ENCODE measurements at regions not wholly inside any gene's neighbourhood (a gene's known extent, or its start where the extent isn't known, plus 50 kb on each side); places are given as distances from the start of the nearest gene placed in this dataset.
"Not testable (repeated sequence)": the region's sequence is repeated elsewhere in the genome, so short reads cannot be mapped to it uniquely, and the experiment has no call there.

DNA sequence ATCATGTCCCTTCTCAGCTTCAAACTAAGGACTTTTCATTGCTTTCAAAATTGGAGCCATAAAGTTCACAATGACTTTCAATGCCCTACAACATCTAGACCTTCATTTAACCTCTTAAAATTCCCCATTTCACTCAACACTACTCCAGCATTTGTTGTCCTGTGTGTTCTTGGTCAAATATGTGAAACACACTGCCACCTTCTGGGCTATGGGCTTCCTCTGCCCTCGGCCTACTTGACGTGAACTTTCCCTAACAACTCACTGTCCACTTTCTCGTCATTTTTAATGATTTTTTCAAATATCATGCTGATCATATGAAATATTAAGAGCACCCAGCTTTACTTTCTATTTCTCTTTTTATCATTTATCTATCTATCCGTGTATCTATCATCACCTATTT, 2018.4 kb downstream of the NCAM2 start:
- DNase-seq (ENCODE audit: low read depth in 2 of 2), result peak; percentile 9 to 60

DNA sequence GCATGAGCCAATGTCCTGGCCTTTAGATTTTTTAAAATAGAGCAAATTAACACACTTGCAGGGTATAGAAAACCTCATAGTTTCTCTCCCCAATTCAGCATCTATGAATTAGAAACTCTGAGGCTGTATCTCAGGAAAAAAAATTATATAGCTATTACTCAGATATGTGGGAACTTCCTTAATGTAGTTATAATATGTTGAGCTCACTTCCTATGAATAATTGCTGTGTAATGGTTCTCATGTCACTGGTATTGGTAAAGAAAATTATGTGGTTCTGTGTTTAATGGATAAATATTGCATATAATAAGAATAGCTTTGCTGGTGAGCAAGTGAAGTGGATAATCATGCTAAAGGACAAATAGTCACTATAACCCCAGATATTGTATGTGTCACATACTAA, 2019.8 kb downstream of the NCAM2 start:
- DNase-seq (ENCODE audit: low read depth in 2 of 2), result peak in 1 of 2 donors; percentile 9

DNA sequence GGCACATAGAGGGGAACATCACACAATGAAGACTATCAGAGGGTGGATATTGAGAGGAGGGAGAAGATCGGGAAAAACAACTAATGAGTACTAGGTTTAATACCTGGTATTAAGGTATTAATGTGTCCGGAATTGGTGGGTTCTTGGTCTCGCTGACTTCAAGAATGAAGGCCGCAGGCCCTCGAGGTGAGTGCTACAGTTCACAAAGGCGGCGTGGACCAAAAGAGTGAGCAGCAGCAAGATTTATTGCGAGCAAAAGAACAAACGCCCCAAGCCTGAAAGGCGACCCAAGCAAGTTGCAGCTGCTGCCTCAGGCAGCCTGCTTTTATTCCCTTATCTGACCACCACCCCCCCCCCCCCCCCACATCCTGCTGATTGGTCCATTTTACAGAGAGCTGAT, 2022.8 kb downstream of the NCAM2 start:
- DNase-seq (ENCODE audit: low read depth in 2 of 2), result no peak

DNA sequence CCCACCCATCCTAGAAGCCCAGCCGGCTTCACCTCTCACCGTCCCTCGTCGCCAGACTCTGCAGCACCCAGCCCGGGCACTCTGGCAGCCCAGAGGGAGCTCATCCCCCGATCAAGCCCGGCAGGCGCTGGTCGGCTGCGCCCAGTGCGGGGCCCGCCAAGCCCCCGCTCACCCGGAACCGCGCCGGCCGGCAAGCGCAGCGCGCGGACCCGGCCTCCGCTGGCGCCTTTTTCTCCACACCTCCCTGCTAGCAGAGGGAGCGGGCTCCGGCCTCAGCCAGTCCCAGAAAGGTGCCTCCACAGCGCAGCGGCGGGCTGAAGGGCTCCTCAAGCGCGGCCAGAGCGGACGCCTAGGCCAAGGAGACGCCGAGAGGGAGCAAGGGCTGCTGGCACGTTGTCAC, 2023.3 kb downstream of the NCAM2 start:
- DNase-seq (ENCODE audit: low read depth in 2 of 2), result no peak

DNA sequence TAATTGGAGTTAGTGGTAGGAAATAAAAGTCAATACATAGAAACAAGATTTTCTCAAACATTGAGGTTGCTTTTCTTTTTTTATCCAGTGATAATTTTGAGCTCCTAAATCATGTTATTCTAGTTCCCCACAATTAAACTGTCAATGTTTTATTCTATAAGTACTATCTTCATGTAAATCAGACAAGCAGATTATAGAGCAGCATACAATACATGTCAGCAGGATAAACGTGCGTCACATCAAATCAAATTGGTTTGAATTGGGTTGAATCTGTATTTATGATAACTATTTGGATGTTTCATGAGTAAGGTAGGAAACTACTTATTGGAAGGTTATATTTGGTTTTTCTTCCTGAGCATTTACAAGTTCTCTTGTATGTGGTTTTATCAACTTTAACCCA, 2028.7 kb downstream of the NCAM2 start:
- DNase-seq (ENCODE audit: low read depth in 2 of 2), result no peak

DNA sequence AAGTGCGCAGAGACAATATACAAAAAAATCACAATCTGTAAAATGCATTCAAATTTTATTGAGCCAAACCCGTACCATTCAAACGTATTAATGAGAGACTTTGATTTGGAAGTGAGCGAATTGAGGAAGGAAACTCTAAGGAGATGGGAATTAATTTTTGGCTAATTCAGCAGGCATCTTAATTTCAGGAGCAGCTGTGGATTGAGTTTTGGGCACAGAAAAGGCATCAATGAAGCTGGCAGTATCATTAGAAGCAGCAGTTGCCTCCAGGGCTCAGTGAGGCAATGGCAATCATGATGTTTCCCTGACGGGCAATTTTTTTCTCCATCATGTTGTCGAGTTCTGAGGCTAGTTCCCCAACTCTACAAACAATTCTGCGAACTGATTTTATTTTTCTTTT, 2041.6 kb downstream of the NCAM2 start:
- no peak for DNase-seq (ENCODE audit: low read depth in 2 of 2)

DNA sequence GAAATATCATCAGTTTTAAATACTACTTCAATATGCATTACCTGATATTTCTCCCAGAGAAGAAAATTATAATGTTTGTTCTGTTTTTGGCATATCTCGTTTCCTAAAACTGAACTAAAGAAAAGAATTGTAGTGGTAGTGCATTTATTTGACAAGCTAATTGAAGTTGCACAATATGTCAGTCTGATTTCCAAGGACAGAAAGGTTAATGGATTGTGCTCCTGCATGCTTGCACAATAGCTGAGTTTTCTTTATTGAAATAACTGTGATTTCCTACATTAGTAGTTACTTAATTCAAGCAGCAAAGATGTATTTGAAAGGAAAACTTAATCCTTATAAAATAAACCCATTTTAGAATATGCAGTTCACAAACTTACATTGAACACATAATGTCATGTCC, 2047.7 kb downstream of the NCAM2 start:
- no peak for DNase-seq (ENCODE audit: low read depth in 2 of 2)

DNA sequence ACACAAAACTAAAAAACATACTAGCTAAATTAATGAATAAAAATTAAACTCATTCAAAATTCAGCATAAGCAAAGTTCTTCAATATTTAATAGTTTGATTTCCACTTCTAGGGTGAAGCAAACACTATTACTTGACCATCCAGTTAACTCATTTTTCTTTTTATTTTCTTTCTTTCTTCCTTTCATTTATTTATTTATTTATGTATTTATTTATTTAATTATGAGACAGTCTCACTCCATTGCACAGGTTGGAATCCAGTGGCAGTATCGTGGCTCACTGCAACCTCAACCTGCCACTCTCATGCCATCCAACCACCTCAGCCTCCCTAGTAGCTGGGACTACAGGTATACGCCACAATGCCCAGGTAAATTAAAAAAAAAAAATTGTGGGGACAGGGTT, 2069.5 kb downstream of the NCAM2 start:
- DNase-seq (ENCODE audit: low read depth in 2 of 2), result no peak

DNA sequence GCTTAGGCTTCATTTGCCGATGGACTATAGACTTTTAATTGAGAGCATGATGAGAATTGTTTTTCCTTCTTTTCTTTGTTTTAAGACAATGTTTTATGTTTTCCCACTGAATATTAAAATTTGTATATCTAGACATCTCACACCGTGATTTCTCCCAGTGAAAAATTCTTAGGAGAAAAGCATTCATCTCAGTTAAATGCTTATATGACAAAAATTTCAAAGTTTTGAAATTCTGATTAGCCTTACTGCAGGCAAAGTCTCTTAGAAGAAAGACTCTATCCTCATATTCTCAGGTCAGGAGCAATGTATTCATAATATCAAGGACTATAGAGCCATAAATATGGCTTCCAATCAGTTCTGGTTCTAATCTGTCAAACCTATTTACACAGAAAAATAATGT, 2085.0 kb downstream of the NCAM2 start:
- DNase-seq (ENCODE audit: low read depth in 2 of 2), result no peak

DNA sequence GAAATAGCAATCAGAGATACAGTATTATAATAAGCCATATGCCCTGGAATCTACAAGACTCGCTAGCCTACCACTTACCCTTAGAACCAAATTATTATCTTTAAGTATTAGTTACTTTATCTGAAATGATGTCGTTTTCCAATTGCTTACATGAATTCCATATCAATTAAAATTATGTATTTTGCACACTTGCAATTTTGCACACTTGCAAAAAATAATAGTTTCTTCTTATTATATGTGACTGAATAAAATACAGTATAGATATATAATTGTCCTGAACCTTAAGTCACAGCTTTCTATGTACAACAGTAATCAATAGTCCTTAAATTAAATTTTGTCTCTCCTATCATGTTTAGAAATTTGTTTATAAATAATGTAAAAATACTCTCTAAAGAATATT, 2095.1 kb downstream of the NCAM2 start:
- DNase-seq (ENCODE audit: low read depth in 2 of 2), result no peak

DNA sequence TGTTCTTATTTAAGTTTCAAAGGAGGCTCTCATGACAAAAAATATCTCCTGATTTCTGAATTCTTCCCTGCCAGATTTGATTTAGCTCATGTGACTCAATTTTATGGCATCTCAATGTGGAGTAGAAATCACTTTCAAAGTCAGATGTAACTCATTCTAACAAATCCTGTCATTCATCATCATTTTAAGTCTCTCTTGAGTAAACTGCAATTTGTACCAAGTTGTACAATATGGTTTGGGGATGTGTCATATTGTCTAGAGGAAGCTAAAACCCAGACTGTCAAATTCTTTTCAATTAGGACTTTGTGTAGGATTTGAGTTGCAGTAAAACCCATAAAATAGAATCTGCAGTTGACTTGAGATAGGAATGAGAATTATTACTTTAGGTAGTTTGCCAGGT, 2101.0 kb downstream of the NCAM2 start:
- DNase-seq (ENCODE audit: low read depth in 2 of 2), result no peak

DNA sequence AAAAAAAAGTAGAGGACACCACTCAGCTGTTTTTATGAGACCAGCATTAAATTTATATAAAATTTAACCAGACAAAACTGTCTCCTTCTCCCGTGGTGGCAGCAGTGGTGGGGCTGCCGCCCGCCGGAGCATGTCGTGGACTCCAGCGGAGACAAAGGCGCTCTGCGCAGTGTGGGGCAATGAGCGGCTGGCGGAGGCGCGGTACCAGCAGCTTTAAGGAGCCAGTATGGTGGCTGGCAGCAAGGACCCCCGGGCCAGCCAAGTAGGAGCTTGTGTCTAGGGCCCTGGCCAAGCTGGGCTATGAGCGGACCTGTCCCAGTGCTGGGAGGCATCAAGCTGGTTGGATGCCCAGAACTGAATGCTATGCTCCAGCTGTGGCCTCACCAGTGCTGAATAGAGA, 2102.9 kb downstream of the NCAM2 start:
- no peak for DNase-seq (ENCODE audit: low read depth in 2 of 2)

DNA sequence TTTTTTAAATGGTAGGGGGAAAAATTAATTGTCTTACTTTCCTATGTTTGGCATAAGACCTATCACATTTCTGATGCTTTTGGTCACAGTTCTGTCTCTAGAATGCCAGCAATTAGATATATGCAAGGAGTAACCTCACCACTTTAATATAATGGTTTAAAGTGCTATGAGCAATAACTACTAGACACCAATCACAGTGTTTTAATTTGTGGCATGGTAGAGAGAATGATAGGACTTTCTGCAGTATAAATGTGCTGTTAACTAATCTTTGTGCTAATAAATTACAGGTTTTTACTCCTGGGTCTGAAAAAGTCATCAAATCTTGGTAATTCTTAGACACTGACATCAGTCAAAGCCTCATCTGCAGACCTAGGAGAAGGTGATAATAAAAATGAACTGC, 2110.3 kb downstream of the NCAM2 start:
- no peak for DNase-seq (ENCODE audit: low read depth in 2 of 2)

DNA sequence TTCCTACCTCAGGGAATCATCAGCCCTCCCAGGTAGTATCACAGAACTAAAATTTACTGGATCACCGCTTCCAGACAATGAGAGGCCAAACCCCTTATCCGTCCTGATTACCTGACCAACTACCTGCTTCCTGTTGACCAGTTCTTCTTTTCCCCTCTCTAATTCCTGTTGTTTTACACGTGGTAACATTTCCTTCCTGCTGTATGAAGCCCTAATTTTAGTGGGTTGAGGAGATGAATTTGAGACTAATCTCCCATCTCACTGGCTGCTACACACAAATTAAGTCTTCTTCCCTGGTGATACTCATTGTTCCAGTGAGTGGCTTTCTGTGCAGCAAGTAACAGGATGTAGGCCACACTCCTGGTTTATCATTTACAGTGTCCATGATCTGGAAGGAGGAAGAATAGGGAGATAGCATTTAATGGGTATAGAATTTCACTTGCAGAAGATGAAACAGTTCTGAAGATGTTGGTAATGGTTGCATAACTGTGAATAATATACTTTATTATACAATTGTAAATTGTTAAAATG, 2112.9 kb downstream of the NCAM2 start:
- DNase-seq (ENCODE audit: low read depth in 2 of 2), result no peak

DNA sequence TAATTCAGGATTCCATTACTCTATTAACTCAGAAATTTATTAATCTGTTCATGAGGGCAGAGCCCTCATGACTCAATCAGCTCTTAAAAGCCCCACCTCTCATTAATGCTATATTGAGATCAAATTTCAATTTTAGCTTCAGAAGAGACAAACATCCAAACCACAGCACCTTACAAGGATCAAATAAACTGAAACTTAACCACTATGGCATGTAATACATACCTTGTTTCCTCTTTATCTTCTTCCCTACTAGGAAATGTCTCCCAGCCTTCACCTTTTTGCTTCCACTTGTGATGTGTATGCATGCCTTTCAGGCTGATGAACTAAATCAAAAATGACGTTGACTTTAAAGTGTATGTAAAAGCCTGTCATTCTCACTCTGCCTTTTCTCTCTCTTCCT, 2121.3 kb downstream of the NCAM2 start:
- no peak for DNase-seq (ENCODE audit: low read depth in 2 of 2)

DNA sequence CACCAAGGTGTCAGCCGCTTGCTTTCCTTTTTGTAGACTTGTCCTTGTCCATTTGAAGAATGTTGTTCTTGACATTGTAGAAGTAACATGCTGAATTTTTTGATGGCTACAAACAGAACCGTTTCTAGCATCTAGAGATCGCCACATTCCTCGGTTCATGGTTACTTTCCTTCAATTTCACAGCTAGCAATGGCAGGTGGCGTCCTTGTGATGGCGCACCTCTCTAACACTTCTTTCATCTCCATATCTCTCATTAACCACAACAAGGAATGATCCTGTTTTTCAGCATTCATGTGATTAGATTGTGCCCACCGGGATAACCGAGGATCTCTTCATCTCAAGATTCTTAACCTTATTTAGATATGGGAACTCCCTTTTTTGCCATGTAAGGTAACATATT, 2129.8 kb downstream of the NCAM2 start:
- DNase-seq (ENCODE audit: low read depth in 2 of 2), result no peak

DNA sequence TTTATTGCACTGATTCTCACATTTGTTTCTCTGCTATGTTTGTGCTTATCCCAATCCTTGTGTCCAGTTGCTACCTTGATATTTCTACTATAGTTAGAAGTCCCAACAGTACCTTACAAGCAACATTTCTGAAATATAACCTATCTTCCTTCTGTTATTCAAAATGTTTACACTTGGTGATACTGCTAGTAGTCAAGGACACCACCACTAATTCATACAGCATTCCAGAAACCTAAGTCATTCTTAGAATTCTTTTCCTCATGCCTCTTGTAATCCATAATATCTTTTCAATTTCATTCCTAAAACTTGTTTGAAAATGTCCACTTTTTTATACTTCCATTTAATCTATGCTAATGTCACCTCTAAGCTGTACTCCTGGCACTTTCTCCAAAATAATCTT, 2132.1 kb downstream of the NCAM2 start:
- no peak for DNase-seq (ENCODE audit: low read depth in 2 of 2)

DNA sequence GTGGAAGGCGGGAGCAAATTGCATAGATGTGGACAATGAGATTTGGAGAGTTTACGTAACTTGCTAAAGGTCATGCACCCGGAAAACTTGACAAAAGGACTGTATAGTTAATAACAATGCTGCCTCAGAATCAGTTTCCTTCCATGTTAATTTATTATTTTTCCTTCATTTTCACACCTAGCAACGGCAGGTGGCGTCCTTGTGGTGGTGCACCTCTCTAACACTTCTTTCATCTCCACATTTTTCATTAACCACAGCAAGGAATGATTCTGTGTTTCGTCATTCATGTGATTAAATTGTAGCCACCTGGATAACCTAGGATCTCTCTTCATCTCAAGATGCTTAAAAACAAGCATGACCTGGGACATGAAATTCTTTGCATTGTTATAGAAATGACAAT, 2133.0 kb downstream of the NCAM2 start:
- DNase-seq (ENCODE audit: low read depth in 2 of 2), result no peak

DNA sequence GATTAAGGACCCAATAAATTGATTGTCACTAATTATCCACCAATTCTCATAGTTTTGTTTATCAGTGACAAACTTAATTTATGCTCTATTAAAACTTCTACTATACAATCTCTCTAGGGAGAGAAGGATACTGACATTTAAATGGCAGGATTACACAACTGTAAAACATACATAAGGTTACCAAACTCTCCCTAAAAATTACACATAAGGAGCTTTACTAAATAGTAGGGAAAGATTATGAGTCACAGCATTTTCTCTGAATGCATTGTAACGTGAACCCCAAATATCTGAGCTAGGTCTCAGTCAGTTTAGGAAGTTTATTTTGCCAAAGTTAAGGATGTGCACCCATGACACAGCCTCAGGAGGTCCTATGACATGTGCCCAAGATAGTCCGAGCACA, 2140.6 kb downstream of the NCAM2 start:
- DNase-seq (ENCODE audit: low read depth in 2 of 2), result no peak

DNA sequence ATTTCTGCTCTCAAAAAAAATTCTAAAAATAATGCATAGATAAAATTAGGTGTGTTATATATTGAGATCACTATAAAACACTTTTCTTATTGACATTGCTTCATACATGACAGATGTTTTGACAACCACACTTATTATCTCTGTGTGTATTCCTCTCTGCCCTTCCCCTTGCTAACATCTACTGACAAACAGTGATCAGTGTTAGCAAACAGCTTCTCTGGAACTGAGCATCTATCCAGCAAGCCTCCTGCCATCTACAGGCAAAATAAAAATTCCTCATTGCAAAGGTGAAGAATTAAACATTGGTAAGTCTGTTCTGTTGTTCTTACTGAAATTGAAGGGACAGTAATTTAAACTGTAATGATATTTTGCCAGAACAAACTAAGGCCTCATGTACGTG, 2153.9 kb downstream of the NCAM2 start:
- no peak for DNase-seq (ENCODE audit: low read depth in 2 of 2)

DNA sequence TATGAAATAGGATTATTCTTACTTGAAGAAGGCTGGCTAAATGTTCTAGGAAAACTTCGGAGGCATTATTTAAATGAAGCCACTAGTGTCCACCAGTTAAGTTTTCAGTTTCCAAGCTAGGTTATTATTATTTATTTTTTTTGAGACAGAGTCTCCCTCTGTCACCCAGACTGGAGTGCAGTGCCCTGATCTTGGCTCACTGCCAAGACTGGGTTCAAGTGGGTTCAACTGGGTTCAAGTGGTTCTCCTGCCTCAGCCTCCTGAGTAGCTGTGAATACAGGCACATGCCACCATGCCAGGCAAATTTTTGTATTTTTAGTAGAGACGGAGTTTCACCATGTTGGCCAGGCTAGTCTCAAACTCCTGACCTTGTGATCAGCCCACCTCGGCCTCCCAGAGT, 2155.6 kb downstream of the NCAM2 start:
- DNase-seq (ENCODE audit: low read depth in 2 of 2), result not testable (repeated sequence)

DNA sequence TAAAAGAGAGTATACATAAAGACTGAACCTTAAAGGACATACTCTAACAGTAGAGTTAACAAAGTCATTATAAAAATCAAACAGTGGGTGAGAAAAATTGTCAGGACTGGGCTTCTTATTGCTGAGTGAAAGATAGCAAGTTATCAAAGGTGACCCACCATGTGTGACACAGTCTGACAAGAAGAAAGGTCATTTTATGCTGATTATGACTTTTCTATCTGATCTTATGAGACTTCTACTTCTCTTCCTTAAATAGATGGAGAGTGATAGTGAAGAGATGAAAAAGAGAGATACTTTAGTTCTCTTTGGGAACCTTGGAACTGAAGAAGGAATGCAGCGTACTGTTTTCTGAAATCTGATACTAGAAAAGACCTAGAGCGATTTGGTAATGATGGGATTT, 2157.1 kb downstream of the NCAM2 start:
- DNase-seq (ENCODE audit: low read depth in 2 of 2), result no peak

DNA sequence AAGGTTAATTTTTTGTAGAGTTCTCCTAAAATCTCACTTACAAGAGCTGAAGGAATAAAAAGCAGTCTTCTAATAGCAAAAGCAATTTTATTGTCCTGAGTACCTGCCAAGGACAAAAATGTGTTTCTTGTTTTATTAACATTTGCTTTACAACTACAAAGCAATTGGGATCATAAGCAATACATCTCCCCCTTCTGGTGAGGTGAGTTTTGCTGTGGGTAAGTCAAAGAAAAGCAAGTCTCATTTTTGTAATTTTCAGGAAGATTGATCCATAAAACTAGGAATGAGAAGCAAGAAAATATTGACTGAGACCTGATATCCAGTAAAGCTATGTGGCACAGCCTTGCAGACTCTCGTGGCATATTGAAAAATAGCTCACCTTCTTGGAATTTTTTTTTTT, 2162.7 kb downstream of the NCAM2 start:
- DNase-seq (ENCODE audit: low read depth in 2 of 2), result no peak

DNA sequence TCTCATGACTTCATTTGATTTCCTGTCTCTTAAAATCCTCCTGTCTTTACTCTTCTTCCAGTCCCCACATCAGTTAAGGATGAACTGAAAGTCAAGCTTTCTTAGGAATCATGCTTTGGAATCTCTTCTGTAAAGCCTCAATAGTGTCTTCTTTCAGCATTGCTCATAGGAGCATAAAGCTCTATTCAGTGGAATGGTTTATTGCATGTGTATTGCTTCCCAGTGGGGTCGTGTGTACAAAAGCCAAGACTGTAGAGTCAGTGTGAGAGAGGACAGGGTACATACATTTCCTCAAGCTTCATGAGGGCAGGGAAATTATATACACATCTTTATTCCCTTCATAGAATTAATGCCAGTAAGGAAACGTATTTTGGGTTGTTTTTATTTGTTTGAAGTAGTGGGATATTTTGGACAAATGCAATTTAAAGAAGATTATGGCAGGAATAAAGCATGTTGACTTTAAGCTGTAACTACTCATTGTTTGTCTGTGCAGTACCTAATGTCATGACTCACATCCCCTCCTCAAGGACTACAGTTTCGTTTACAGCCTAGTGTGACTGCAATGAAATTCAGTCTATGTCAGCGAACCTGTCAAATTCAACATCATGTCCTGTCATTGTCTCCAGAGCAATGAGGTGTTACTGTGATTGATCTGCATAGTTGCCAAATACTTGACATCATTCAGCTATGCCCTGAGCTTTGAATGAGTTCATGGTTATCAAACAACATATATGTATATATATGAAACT, 2164.2 kb downstream of the NCAM2 start:
- no peak for DNase-seq (ENCODE audit: low read depth in 2 of 2)
